GF-D8 (cell line): ENCODE measurements at regions not wholly inside any gene's neighbourhood (a gene's known extent, or its start where the extent isn't known, plus 50 kb on each side); places are given as distances from the start of the nearest gene placed in this dataset.

Experiments
- DNase-seq: peaks from one replicate; lab custom pipeline; 2025; lab: John Stamatoyannopoulos, UW

DNA sequence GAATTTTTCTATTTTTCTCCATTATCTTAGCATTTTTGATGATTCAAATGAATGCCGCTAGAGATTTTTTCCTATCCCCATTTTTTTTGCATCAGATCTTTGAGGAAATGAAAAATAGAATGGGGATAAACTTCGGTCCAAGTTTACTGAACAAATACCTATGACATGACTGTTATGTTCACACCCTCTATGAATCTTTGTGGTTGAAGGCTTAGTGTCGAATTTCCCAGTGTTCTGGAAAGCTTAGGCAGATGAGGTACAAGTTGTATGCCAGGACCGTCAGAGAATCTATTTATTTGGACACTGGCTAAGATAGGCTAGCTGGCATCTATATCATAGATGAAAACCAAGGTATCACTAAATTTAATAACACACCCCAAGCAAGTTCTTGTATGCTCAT lies 123.4 kb downstream of the SPCS3 start:
- no peak for DNase-seq

GRCh38 chr4:176443646-176444409 lies 124.1 kb downstream of the SPCS3 start:
- no peak for DNase-seq

- no peak for DNase-seq
Observed at GRCh38 chr4:176444741-176445140, 125.0 kb downstream of the SPCS3 start.

DNA sequence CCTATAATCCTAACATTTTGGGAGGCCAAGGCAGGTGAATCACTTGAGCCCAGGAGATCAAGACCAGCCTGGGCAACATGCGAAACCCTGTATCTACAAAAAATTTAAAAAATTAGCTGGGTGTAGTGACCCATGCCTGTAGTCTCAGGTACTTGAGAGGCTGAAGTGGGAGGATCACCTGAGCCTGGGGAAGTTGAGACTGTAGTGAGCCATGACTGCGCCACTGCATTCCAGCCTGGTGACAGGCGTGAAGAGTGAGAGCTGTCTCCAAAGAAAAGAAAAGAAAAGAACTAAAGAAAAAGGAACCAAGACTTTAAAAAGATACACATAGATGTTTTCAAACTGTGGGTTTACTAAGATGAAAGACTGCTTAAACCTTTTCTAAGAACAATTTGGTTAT lies 129.0 kb downstream of the SPCS3 start:
- DNase-seq = no peak

- DNase-seq = no peak
Observed at GRCh38 chr4:176451443-176451842, 131.7 kb downstream of the SPCS3 start.

GRCh38 chr4:176453079-176453478 lies 133.3 kb downstream of the SPCS3 start:
- DNase-seq = no peak

DNA sequence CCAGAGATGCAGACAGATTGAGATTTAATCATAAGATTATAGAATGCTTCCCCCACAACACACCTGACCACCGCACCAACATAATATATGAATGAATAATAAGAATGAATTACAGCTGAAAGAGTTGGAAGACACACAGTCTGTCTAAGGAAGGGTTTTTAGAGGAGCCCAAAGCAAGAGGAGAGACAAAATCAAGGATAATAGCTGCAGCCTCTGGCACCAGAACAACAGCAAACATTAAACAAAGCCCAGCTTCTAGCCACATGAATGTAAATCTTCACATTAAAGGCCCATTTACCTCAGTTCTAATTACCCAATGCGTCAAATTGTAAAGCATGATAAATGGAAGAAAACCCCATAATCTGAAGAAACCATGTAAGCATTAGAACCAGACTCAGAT lies 133.9 kb downstream of the SPCS3 start:
- no peak for DNase-seq

DNA sequence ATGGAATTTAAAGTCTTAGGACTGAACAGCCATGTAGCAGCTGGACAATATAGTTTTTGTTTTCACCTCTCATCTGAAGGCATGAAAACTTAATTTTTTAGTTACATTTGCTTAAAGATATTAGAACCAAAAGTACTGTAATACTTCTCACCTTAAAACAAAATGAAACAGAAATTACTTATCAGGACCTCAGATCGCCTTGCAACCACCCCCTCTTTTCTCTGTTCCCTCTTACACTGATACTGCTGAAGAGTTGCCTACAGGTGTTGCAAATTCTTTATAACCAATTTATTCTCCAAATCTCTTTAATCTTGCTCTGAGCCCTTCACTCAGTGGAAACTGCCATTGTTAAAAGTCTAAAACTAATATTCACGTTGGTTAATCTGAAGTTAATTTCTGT lies 145.0 kb downstream of the SPCS3 start:
- no peak for DNase-seq

DNA sequence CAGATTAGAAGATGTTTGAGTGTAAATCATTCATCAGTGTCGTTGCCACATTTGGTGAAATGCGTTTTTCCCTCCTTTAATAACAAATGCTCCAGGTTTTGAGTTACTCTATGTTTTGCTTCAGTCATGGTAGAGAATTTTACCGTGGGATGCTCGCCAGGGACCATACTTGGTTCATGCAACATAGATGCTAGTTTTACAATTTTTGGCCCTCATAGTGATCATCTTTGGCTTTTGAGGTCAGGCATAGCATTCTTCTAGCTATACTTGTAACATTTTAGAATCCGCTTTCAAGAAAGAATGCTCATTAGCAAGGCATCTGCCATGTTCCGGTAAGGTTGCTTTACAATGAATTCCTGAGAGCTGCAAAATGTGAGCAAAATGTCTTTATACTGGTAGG lies 147.2 kb downstream of the SPCS3 start:
- no peak for DNase-seq

DNA sequence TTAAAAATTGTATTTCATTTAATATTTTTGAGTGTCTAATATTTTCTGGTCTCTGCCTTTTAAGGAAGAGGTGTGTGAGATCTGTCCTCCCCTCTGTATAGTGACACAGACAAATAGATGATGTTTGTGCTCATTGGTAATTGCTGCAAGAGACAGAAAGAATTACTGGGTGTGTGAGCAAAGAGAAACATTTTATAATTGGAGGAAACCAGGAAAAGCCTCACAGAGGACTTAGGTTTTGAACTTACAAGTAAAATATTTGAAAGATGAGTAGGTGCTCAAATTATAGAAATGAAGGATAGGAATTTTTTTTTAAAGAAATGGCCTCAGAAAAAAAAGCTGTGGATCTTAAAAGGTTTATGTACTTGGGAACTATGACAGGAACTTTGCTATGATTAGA lies 149.8 kb downstream of the SPCS3 start:
- no peak for DNase-seq

DNA sequence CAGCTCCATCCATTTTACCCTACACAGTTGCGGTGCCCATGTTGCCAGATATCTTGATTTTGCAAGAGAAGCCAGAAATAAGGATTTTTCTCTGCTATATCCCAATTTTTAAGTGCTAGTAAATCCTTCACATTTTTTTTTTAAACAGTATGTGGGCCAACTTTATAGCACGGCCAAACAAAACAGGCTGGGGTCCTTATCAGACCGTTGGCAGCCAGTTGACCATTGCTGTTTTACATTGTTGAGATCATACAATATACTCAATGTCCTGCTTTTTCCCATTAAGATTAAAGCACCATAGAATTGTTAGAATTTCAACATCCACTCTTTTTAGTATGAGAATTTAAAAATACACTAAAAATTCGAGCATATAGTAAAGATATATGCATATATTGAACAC lies 150.9 kb downstream of the SPCS3 start:
- DNase-seq = no peak

GRCh38 chr4:176475067-176475466 lies 155.3 kb downstream of the SPCS3 start:
- no peak for DNase-seq

DNA sequence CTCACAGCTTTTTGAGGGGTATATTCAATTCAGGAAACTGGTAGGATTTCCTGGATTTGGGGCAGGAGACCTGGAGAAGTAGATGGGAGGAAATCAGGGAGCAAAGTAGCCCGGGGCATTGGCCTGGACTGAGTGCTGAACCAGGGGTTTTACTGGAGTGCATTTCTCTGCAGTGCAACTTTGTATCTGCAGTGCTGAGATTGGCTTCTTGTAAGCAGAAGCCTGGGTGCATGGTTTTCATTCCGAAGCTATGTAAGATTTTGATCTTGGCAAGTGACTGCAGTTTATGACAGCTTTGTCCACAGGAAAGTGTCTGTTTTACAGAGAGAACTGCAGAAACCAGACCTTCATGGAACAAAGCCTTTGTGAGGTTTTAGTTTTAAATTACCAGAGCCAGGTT lies 158.3 kb downstream of the SPCS3 start:
- no peak for DNase-seq

- no peak for DNase-seq
Observed at GRCh38 chr4:176479767-176480166, 160.0 kb downstream of the SPCS3 start.

GRCh38 chr4:176482972-176483371 lies 163.2 kb downstream of the SPCS3 start:
- no peak for DNase-seq

DNA sequence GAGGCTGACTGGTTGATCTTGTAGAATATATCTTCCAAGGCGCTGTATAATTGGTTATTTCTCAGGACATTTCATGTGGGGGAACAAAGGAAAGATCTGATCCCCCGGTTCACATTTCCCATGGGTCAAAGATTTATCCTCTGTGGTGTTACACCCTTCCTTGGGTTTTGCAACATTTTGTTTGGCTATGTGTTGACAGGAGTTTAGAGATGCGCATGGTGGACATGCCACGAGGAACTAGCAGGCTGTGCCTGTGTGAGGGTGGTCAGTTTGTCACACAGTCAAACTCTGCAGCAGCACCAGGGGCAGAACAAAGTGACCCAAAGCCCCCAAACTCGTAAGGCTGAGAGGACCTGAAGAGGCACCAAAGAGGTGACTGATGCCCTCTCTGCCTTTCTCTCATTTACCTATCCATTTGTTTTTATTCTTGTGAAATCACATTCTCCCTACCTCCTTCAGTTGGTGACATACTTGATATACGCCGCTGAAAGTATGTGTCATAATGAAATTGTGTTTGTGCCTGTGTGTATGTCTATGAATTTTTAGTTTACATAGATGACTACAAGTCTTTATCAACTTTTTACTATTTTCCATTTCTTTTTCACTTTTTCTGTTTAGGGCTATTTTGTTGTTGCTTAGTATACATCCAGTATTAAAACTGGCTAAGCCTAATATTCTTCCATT lies 164.7 kb downstream of the SPCS3 start:
- no peak for DNase-seq

- no peak for DNase-seq
Observed at GRCh38 chr4:176489001-176489400, 169.2 kb downstream of the SPCS3 start.

- DNase-seq = no peak
Observed at GRCh38 chr4:176492646-176493302, 173.0 kb downstream of the SPCS3 start.

DNA sequence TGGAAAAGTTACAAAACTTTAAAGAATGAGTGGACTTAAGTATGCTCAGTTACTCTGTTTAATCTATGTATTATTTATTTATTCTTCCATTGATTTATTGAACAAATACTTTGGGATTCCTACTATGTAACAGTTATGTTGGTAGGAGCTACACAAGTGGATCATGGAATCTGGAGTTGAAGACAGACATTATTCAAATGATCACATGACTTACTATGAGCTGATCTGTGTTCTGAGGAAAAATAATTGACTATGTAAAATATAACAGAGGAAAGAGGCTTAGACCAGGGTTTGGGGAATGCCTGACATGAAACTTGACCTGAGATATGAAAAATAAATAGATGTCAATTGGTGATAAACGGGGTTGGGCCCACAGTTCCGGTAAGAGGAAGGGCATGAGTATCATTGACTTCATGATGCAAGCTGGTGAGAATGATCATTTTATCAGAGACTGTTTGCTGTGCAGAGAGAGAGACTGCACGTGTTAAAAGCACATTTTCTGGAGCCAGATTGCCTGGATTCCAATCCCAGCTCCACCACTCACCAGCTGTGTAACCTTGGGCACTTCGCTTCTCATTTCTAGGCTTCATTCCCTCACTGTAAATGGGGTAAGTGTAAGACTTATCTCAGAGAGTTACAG lies 179.0 kb downstream of the SPCS3 start:
- no peak for DNase-seq

DNA sequence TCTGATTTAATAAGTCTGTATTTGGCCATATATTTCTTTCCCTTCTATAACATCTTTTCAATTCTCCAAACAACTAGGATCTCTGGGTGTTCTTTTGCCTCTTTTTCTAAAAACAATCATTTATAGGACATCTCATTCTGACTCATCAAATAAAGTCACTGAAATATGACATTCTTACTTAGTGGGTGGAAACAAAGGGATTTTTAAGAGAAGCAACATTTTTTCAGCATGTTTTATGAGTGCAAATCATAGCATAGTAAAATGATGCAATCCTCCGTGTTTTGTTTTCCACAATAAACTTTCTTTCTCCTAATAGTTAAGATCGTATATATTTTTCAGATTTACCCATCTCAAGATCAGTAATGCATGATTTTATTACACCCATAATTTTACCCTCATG lies 179.8 kb downstream of the SPCS3 start:
- DNase-seq = no peak

GRCh38 chr4:176500894-176501293 lies 181.1 kb downstream of the SPCS3 start:
- DNase-seq = no peak

DNA sequence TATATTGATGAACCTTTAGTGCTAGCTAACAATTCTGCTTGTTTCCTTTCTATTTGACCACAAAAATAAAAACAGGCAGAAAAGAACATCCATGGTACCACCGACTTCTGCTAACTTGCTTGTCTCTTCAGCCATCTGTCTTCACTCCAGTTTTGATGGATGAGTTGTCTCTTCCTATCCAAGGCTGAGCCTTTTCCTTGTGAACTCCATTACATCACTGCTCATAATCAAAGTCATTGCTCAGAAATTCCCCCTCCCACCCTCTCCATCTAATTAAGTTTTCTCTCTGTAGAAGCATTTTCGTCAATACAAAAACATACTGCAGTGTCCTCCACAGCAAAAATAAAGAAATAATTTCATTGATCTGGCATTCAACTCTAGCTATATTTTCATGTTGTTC lies 184.4 kb downstream of the SPCS3 start:
- DNase-seq = no peak
